HEK293T (cell line): ENCODE measurements at regions not wholly inside any gene's neighbourhood (a gene's known extent, or its start where the extent isn't known, plus 50 kb on each side); places are given as distances from the start of the nearest gene placed in this dataset.
A peak's percentile ranks its signal among the peaks of the same experiment; 100 is the strongest.
"Not testable (repeated sequence)": the region's sequence is repeated elsewhere in the genome, so short reads cannot be mapped to it uniquely, and the experiment has no call there.

Experiments
- CTCF ChIA-PET: fragments of 350-600 bp; formaldehyde crosslinking; extraction: SDS; loops from one replicate; lab custom pipeline; 2021; ENCODE audit warnings: antibody characterized with exemption, inconsistent platforms; lab: Yijun Ruan, JAX
- POLR2A ChIA-PET: fragments of 350-600 bp; formaldehyde crosslinking; extraction: SDS; loops from one replicate; lab custom pipeline; 2020; ENCODE audit warnings: antibody characterized with exemption, inconsistent platforms; lab: Yijun Ruan, JAX
- DNase-seq: peaks from one replicate; pipeline ENCODE4 v3.0.0; 2012; ENCODE audit warnings: mixed read lengths; ENCODE audit errors: extremely low spot score
- ARNT ChIP-seq: fragments of 450-650 bp; IDR thresholded peaks from 2 replicates; pipeline ENCODE4 v1.6.1; 2017; ENCODE audit warnings: mild to moderate bottlenecking
- BHLHE40 ChIP-seq: fragments of 450-650 bp; IDR thresholded peaks from 2 replicates; pipeline ENCODE4 v1.6.1; 2016; ENCODE audit warnings: mild to moderate bottlenecking, moderate library complexity, borderline replicate concordance
- CTBP1 ChIP-seq: fragments of 450-650 bp; IDR thresholded peaks from 2 replicates; pipeline ENCODE4 v1.6.1; 2016; ENCODE audit warnings: borderline replicate concordance
- ELF4 ChIP-seq: fragments of 450-650 bp; IDR thresholded peaks from 2 replicates; pipeline ENCODE4 v1.6.1; 2017; ENCODE audit warnings: antibody characterized with exemption
- FOXA1 ChIP-seq: fragments of 450-650 bp; IDR thresholded peaks from 2 replicates; pipeline ENCODE4 v1.6.1; 2016; ENCODE audit warnings: mild to moderate bottlenecking
- FOXK2 ChIP-seq: fragments of 450-650 bp; IDR thresholded peaks from 2 replicates; pipeline ENCODE4 v1.6.1; 2016; ENCODE audit warnings: mild to moderate bottlenecking
- FOXM1 ChIP-seq: fragments of 450-650 bp; IDR thresholded peaks from 2 replicates; pipeline ENCODE4 v1.6.1; 2017; ENCODE audit warnings: mild to moderate bottlenecking, borderline replicate concordance
- HDGF ChIP-seq: fragments of 450-650 bp; IDR thresholded peaks from 2 replicates; pipeline ENCODE4 v1.6.1; 2017; ENCODE audit warnings: antibody characterized with exemption, borderline replicate concordance
- L3MBTL2 ChIP-seq: fragments of 450-650 bp; conservative IDR thresholded peaks from 2 replicates; pipeline ENCODE4 v1.6.1; 2016; ENCODE audit warnings: mild to moderate bottlenecking
- LEF1 ChIP-seq: fragments of 450-650 bp; IDR thresholded peaks from 2 replicates; pipeline ENCODE4 v1.6.1; 2017; ENCODE audit warnings: mild to moderate bottlenecking, borderline replicate concordance
- NFRKB ChIP-seq: fragments of 450-650 bp; IDR thresholded peaks from 2 replicates; pipeline ENCODE4 v1.6.1; 2016; ENCODE audit warnings: mild to moderate bottlenecking, moderate library complexity
- SP1 ChIP-seq: fragments of 450-650 bp; IDR thresholded peaks from 2 replicates; pipeline ENCODE4 v1.6.1; 2017
- SUZ12 ChIP-seq: fragments of 450-650 bp; IDR thresholded peaks from 2 replicates; pipeline ENCODE4 v1.6.1; 2016; ENCODE audit warnings: mild to moderate bottlenecking
- TARDBP ChIP-seq: fragments of 450-650 bp; IDR thresholded peaks from 2 replicates; pipeline ENCODE4 v1.6.1; 2016
- ZNF384 ChIP-seq: fragments of 450-650 bp; IDR thresholded peaks from 2 replicates; pipeline ENCODE4 v1.6.1; 2016
- TF ChIP-seq, protein P1 (sequence below): fragments of 450-650 bp; IDR thresholded peaks from 2 replicates; pipeline ENCODE4 v1.6.1; 2016

DNA sequence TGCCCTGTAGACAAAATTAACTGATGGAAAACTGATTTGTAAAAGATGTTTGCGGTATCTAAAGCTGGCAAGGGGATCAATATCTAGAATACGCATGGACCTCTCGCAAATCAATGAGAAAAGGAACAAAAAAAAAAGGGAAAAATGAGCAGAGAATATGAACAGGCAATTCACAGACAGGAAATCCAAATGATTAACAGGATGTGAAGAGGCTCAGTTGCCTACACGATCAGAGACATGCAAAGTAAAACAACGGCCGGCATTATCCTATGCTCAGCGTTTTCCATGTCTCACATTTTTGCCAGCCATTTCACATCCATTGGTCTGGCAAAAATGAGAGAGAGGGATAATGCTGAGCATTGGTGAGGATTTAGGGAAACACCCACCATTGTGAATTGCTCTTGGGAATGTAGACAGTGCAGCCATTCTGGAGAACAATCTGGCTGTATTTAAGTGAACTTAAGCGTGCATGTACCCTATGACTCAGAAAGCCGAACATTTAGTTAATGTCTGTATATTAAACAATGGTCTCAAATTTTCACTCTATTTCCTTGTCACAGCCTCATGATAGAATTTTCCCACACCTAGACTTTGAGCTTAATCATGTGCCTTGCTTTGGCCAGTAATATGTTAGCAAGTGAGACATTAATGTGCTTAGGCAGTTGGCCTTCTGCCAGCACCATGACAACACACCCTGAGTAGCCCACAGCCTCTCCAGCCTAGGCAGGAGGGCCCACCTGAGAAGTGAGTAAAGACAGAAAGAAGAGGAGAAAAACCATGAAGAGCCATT, 61.0 kb upstream of the NBPF3 start:
- TF ChIP-seq BHLHE40 (no peak), L3MBTL2 (no peak), FOXK2 (no peak), CTBP1 (no peak), FOXA1 (no peak)
- no peak for DNase-seq
- ChIA-PET POLR2A (no interaction called here), CTCF (no interaction called here)

DNA sequence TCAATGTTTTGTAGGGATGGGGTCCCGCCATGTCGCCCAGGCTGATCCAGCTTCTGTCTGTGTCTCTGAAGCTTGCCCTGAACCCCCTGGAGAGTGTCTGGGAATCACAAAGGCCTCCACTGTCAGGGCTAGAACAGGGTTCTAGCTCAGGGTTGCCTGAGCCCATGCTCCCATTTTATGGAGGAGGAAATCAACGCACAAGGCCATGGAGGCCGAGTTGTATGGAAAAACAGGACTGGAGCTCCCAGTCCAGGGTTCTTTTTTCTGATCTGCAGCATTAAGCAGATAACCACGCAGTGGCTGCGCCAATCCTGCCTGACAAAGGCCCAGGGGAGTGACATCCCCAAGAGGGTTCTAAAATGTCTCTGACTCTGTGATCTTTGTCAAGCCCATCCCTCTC, 67.6 kb upstream of the NBPF3 start:
- no peak for DNase-seq
- CTCF ChIA-PET: interaction anchor here (0.5 to 1.5 kb wide), 3 partner anchors 23 to 140 kb away, joined by 3 to 4 read pairs (median 3); no protein-coding TSS in a partner anchor
- POLR2A ChIA-PET: no interaction called here
- no peak for TF ChIP-seq ELF4
- no peak for TF ChIP-seq HDGF
- no peak for TF ChIP-seq FOXM1
- no peak for TF ChIP-seq CTBP1
- TF ChIP-seq TARDBP: no peak
- TF ChIP-seq ARNT: no peak
- TF ChIP-seq BHLHE40: no peak
- no peak for TF ChIP-seq ZNF384
- no peak for TF ChIP-seq L3MBTL2
- TF ChIP-seq FOXA1: no peak
- TF ChIP-seq FOXK2: no peak
- TF ChIP-seq, protein P1, sequence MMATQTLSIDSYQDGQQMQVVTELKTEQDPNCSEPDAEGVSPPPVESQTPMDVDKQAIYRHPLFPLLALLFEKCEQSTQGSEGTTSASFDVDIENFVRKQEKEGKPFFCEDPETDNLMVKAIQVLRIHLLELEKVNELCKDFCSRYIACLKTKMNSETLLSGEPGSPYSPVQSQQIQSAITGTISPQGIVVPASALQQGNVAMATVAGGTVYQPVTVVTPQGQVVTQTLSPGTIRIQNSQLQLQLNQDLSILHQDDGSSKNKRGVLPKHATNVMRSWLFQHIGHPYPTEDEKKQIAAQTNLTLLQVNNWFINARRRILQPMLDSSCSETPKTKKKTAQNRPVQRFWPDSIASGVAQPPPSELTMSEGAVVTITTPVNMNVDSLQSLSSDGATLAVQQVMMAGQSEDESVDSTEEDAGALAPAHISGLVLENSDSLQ: no peak
- TF ChIP-seq SUZ12: no peak
- TF ChIP-seq SP1: no peak
- TF ChIP-seq NFRKB: no peak
- no peak for TF ChIP-seq LEF1

DNA sequence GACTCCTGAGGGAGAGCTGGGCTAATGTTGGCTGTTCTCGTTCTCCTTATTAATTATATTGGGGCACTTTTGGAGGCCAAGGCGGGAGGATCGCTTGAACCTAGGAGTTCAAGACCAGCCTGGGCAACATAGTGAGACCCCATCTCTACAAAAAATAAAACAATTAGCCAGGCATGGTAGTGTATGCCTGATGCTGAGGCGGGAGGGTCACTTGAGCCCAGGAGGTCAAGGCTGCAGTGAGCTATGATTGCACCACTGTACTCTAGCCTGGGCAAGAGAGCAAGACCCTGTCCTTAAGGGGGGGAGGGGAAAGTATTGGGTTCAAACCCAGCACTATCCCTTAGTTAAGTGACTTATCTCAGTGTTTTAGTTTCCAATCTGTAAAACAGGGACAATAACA, 70.0 kb upstream of the NBPF3 start:
- POLR2A ChIA-PET: no interaction called here
- TF ChIP-seq SUZ12 (no peak), HDGF (no peak), TARDBP (no peak)
- CTCF ChIA-PET: interaction anchor here (0.6 to 4.4 kb wide), 10 partner anchors 71 to 152 kb away, joined by 3 to 59 read pairs (median 4); no protein-coding TSS in a partner anchor
- DNase-seq: no peak

DNA sequence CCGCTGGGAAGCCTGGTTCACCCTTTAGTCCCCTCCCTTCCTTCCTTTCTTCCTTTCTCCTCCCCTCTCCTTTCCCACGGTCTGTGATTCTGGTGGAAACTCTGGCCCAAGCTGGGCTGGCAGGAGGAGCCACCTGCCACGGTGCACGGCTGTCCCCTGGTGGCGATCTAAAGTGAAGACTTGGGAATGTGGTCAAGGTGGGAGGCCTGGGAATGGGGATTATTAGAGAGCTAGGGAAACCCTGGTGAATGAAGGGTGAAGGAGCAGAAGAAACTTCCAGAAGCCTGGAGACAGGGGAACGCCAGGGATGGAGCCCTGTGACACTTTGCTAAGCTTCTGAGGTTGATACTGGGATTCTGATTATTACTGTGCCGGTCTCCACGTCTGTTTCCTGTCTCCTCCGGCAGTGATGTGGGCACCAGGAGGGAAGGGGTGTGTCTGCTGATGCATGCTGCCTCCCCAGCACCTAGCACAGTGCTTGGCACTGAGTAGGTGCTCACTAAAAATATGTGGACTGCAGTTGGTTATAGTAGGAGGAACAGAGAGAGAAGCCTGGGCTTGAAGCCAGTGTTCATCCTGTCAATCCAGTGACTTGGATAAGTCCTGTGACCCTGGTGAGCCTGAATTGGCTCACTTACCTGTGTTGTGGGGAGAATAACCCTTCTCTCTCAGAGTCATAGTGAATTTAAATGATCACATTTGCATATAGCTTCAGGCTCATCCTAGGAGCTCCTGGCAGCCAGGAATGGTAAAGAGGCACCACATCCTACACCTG, 71.2 kb upstream of the NBPF3 start:
- TF ChIP-seq FOXM1 (no peak), ZNF384 (no peak), FOXA1 (no peak), ARNT (no peak), SP1 (no peak)
- ChIA-PET POLR2A (interaction anchor here (0.9 kb wide), 1 partner anchor 23 kb away, joined by 3 read pairs; no protein-coding TSS in a partner anchor), CTCF (interaction anchor here (0.5 to 4.4 kb wide), 25 partner anchors 12 to 160 kb away, joined by 3 to 59 read pairs (median 4); no protein-coding TSS in a partner anchor)
- DNase-seq: peak; percentile 83

DNA sequence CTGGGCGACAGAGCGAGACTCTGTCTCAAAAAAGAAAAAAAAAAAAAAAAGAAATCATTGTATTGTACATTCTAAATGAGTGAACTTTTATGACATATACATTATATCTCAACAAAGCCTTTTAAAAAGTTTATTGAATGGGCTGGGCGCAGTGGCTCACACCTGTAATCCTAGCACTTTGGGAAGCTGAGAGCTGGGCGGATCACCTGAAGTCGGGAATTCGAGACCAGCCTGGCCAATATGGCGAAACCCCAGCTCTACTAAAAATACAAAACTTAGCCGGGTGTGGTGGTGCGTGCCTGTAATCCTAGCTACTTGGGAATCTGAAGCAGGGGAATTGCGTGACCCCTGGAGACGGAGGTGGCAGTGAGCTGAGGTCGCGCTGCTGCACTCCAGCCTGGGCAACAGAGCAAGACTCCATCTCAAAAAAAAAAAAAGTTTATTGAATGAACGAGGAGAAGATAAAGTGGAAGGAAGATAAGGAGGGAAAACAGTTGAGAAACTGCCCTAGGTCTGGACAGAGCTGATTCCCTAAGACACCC, 71.9 kb upstream of the NBPF3 start:
- ChIA-PET POLR2A (interaction anchor here (0.9 kb wide), 1 partner anchor 23 kb away, joined by 3 read pairs; no protein-coding TSS in a partner anchor), CTCF (interaction anchor here (0.6 to 4.4 kb wide), 20 partner anchors 11 to 587 kb away, joined by 3 to 59 read pairs (median 5); no protein-coding TSS in a partner anchor)
- not testable (repeated sequence) for DNase-seq

DNA sequence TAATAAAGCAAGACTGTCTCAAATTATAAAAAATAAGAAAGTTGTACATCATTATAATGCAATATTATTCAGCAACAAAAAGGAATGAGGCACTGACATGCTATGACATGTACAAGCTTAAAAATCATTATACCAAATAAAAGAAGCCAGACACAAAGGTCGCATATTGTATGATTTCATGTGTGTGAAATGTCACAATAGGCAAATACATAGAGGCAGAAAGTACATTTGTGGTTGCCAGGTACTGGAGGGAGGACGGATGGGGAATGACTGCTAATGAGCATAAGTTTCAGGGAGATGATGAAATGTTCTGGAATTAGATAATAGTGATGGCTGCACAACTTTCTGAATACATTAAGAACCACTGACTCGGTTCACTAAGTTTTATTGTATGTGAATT, 73.6 kb upstream of the NBPF3 start:
- no peak for DNase-seq
- ChIA-PET CTCF (no interaction called here), POLR2A (no interaction called here)
- TF ChIP-seq ZNF384 (no peak), BHLHE40 (no peak), LEF1 (no peak), TARDBP (no peak), ELF4 (no peak), FOXK2 (no peak), NFRKB (no peak)
- TF ChIP-seq, protein P1: no peak

DNA sequence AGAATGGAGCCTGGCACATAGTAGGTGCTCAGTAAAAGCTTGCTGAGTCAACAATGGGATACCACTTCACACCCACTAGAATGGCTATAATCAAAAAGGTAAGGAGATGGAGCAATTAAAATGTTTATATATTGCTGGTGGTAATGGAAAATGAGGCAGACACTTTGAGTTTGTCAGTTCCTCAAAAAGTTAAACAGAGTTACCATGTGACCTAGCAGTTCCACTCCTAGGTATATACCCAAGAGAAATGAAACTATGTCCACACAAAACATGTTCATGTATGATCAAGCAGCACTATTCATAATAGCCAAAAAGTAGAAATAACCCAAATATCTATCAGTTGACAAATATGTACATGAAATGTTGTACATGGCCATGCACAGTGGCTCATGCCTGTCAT, 74.8 kb upstream of the ECE1 start:
- CTCF ChIA-PET: interaction anchor here (0.6 to 1.2 kb wide), 4 partner anchors 64 to 291 kb away, joined by 3 to 5 read pairs (median 4); no protein-coding TSS in a partner anchor
- POLR2A ChIA-PET: interaction anchor here (1.2 kb wide), 1 partner anchor 20 kb away, joined by 3 read pairs; no protein-coding TSS in a partner anchor
- no peak for DNase-seq
- TF ChIP-seq TARDBP (no peak), ARNT (no peak), LEF1 (no peak), BHLHE40 (no peak), FOXM1 (no peak), FOXA1 (no peak), HDGF (no peak), SUZ12 (no peak), NFRKB (no peak), L3MBTL2 (no peak), SP1 (no peak), ZNF384 (no peak), ELF4 (no peak)
- TF ChIP-seq, protein P1: no peak
